HCT116 (cell line): ENCODE measurements at regions not wholly inside any gene's neighbourhood (a gene's known extent, or its start where the extent isn't known, plus 50 kb on each side); places are given as distances from the start of the nearest gene placed in this dataset.
"Not testable (repeated sequence)": the region's sequence is repeated elsewhere in the genome, so short reads cannot be mapped to it uniquely, and the experiment has no call there.

Experiments used
- ATAC-seq: fragments of 200-7000 bp; cut with Tn5 transposase; 2 replicates; pipeline ENCODE4 v1.9.1; 2020; ENCODE audit warnings: mild to moderate bottlenecking, moderate library complexity
- BruUV-seq: library from RNA; stranded (reverse); fragments of 400-500 nt; replicated peaks from 2 replicates; lab custom pipeline; 2021; lab: Mats Ljungman, UMichigan
- CTCF ChIA-PET: fragments of 300-600 bp; sonication (Branson Sonifier 250); formaldehyde crosslinking; loops from one replicate; lab custom pipeline; 2021; ENCODE audit warnings: antibody characterized with exemption; lab: Charles Lee
- POLR2A ChIA-PET: fragments of 300-600, 350-600 bp; sonication (Branson Sonifier 250); formaldehyde crosslinking; loops from one replicate; lab custom pipeline; 2021; ENCODE audit warnings: antibody characterized with exemption; lab: Charles Lee
- RAD21 ChIA-PET, 2 experiments: fragments of 300-600 bp; sonication (Branson Sonifier 250); formaldehyde crosslinking; loops; one replicate each; lab custom pipeline; 2023; ENCODE audit warnings: low total read pairs in 2 of 2; ENCODE audit not compliant: uncharacterized antibody in 2 of 2, unreplicated experiment in 2 of 2, low non-redundant PET in 1 of 2; lab: Charles Lee
- DNase-seq: peaks from one replicate; pipeline ENCODE4 v3.0.0-alpha.2; 2010; ENCODE audit warnings: low read depth, low spot score
- H2AFZ ChIP-seq: fragments of 200-600 bp; shearing (Covaris generic), sonication (generic); 2 replicates; pipeline ENCODE4 v1.6.1; 2017; ENCODE audit warnings: low read depth, mixed run types, mixed read lengths, antibody characterized with exemption, low read length; ENCODE audit not compliant: poor library complexity, severe bottlenecking
- H3K27ac ChIP-seq: 2 replicates; pipeline ENCODE4 v1.5.1; 2012; ENCODE audit warnings: low read depth, low read length
- H3K27me3 ChIP-seq: fragments of 200-600 bp; sonication (generic); 2 replicates; pipeline ENCODE4 v1.6.1; 2016; ENCODE audit warnings: mixed run types, low read length, mixed read lengths; ENCODE audit not compliant: insufficient read depth
- H3K36me3 ChIP-seq, 2 experiments: fragments of 200-500 bp in 1 of 2; fragments of 200-600 bp in 1 of 2; sonication (Bioruptor generic) in 1 of 2; sonication (generic) in 1 of 2; 2 replicates each; pipeline versions ENCODE4 v1.5.1 to v1.6.1; 2014 to 2016; ENCODE audit warnings: low read length in 2 of 2, inconsistent platforms in 1 of 2, mixed read lengths in 1 of 2, mixed run types in 1 of 2; ENCODE audit not compliant: insufficient read depth in 2 of 2, control insufficient read depth in 1 of 2
- H3K4me1 ChIP-seq, 2 experiments: fragments of 200-600 bp in 1 of 2; sonication (generic) in 1 of 2; 2 replicates each; pipeline versions ENCODE4 v1.5.1 to v1.6.1; 2012 to 2017; ENCODE audit warnings: low read length in 2 of 2, inconsistent platforms in 1 of 2, mild to moderate bottlenecking in 1 of 2, mixed read lengths in 1 of 2, mixed run types in 1 of 2, moderate library complexity in 1 of 2; ENCODE audit not compliant: insufficient read depth in 2 of 2, control insufficient read depth in 1 of 2
- H3K4me2 ChIP-seq: fragments of 200-600 bp; sonication (generic); 2 replicates; pipeline ENCODE4 v1.6.1; 2017; ENCODE audit warnings: mixed run types, low read length, mixed read lengths
- H3K4me3 ChIP-seq, 2 experiments: fragments of 200-600 bp in 1 of 2; sonication (generic) in 1 of 2; replicated peaks in 1 of 2; 2 replicates each; pipeline ENCODE4 v1.5.1; 2011 to 2016; ENCODE audit warnings: low read length in 2 of 2, control low read depth in 1 of 2, low read depth in 1 of 2, mild to moderate bottlenecking in 1 of 2, mixed read lengths in 1 of 2, mixed run types in 1 of 2
- H3K79me2 ChIP-seq: fragments of 200-600 bp; sonication (generic); 2 replicates; pipeline ENCODE4 v1.6.1; 2017; ENCODE audit warnings: mild to moderate bottlenecking, mixed run types, low read length, moderate library complexity, mixed read lengths; ENCODE audit not compliant: insufficient read depth
- H3K9ac ChIP-seq: fragments of 200-600 bp; sonication (generic); 2 replicates; pipeline ENCODE4 v1.6.1; 2016; ENCODE audit warnings: low read length, mixed read lengths
- H3K9me2 ChIP-seq: fragments of 200-600 bp; sonication (generic), shearing (Covaris generic); 2 replicates; pipeline ENCODE4 v1.6.1; 2017; ENCODE audit warnings: mixed run types, mild to moderate bottlenecking, moderate library complexity; ENCODE audit not compliant: insufficient read depth
- H3K9me3 ChIP-seq, 2 experiments: fragments of 200-500 bp in 1 of 2; fragments of 200-600 bp in 1 of 2; sonication (Bioruptor generic) in 1 of 2; sonication (generic) in 1 of 2; 2 replicates each; pipeline ENCODE4 v1.6.1; 2014 to 2017; ENCODE audit warnings: low read length in 2 of 2, mixed read lengths in 2 of 2, inconsistent platforms in 1 of 2, low read depth in 1 of 2, mild to moderate bottlenecking in 1 of 2, mixed run types in 1 of 2, moderate library complexity in 1 of 2; ENCODE audit not compliant: control insufficient read depth in 1 of 2, insufficient read depth in 1 of 2
- H4K20me1 ChIP-seq: fragments of 200-600 bp; sonication (generic), shearing (Covaris generic); 2 replicates; pipeline ENCODE4 v1.6.1; 2017; ENCODE audit warnings: mixed run types, mild to moderate bottlenecking, moderate library complexity; ENCODE audit not compliant: insufficient read depth
- ATF3 ChIP-seq: IDR thresholded peaks from 2 replicates; pipeline ENCODE4 v1.6.1; 2012
- CEBPB ChIP-seq: IDR thresholded peaks from 2 replicates; pipeline ENCODE4 v1.6.1; 2012; ENCODE audit warnings: low read depth
- CTCF ChIP-seq, 3 experiments: fragments of 200-600 bp in 1 of 3; sonication (generic) in 1 of 3; IDR thresholded peaks in 2 of 3; conservative IDR thresholded peaks in 1 of 3; 2 replicates each; pipeline ENCODE4 v1.5.1; 2012 to 2017; ENCODE audit warnings: low read depth in 2 of 3, low read length in 2 of 3, antibody characterized with exemption in 1 of 3, borderline replicate concordance in 1 of 3, control low read depth in 1 of 3, mild to moderate bottlenecking in 1 of 3, mixed read lengths in 1 of 3, mixed run types in 1 of 3, moderate library complexity in 1 of 3; ENCODE audit not compliant: insufficient read depth in 1 of 3
- EGR1 ChIP-seq: IDR thresholded peaks from 2 replicates; pipeline ENCODE4 v1.6.1; 2012; ENCODE audit warnings: low read depth
- ELF1 ChIP-seq: IDR thresholded peaks from 2 replicates; pipeline ENCODE4 v1.6.1; 2012; ENCODE audit warnings: low read depth, borderline replicate concordance
- EZH2 ChIP-seq: fragments of 200-600 bp; sonication (generic); IDR thresholded peaks from 2 replicates; pipeline ENCODE4 v1.6.1; 2017; ENCODE audit warnings: antibody characterized with exemption, mixed run types
- EZH2phosphoT487 ChIP-seq: fragments of 200-600 bp; IDR thresholded peaks from 2 replicates; pipeline ENCODE4 v1.6.1; 2018; ENCODE audit warnings: antibody characterized with exemption, borderline replicate concordance
- FOSL1 ChIP-seq: IDR thresholded peaks from 2 replicates; pipeline ENCODE4 v1.6.1; 2012; ENCODE audit warnings: low read depth
- POLR2AphosphoS5 ChIP-seq: IDR thresholded peaks from 2 replicates; pipeline ENCODE4 v1.6.1; 2011; ENCODE audit warnings: mild to moderate bottlenecking, low read depth, low read length, moderate library complexity
- RAD21 ChIP-seq: IDR thresholded peaks from 2 replicates; pipeline ENCODE4 v1.6.1; 2012; ENCODE audit warnings: low read depth, mild to moderate bottlenecking
- ZFX ChIP-seq: fragments of 450-650 bp; IDR thresholded peaks from 2 replicates; pipeline ENCODE4 v1.6.1; 2017
- ZNF274 ChIP-seq: fragments of 200-500 bp; sonication (Bioruptor generic); IDR thresholded peaks from 2 replicates; pipeline ENCODE4 v1.6.1; 2014; ENCODE audit warnings: mild to moderate bottlenecking, low read depth, low read length, inconsistent platforms
- intact Hi-C: fragments of 100-400 bp; cut with micrococcal nuclease; formaldehyde crosslinking; loops from 2 replicates; pipeline ENCODE4 v1.10.0; 2022

GRCh38 chr3:194913316-194913715 is 227.6 kb downstream of the FAM43A start:
- H4K20me1 ChIP-seq: no peaks in the 10 kb centered on the region
- H3K79me2 ChIP-seq: no peaks in the 10 kb centered on the region
- DNase-seq (no peak), ATAC-seq (no peak)
- CTCF ChIA-PET: no interaction called here
- no peaks in the 10 kb centered on the region for H3K9me2 ChIP-seq
- no peak overlapping the region for H3K4me3 ChIP-seq
- RAD21 ChIA-PET: no interaction called here
- H3K27me3 ChIP-seq: no peaks in the 10 kb centered on the region
- TF ChIP-seq CTCF (IDR thresholded peaks at IDR 0.05 in 2 of 3, conservative IDR thresholded peaks at IDR 0.05 in 1 of 3; ENCODE audit: borderline replicate concordance in 1 of 3, insufficient read depth in 1 of 3, low read depth in 2 of 3, low read length in 2 of 3) (no peak), EGR1 (no peak), CEBPB (no peak), FOSL1 (no peak), EZH2 (no peak), ZNF274 (no peak), ATF3 (no peak), EZH2phosphoT487 (no peak), POLR2AphosphoS5 (no peak), ELF1 (no peak), RAD21 (no peak), ZFX (no peak)
- BruUV-seq: no TSS peak
- no peak overlapping the region for H3K9ac ChIP-seq
- no peaks in the 10 kb centered on the region for H3K4me1 ChIP-seq
- H2AFZ ChIP-seq: no peak overlapping the region
- intact Hi-C loops: no loop called here
- no peaks in the 10 kb centered on the region for H3K9me3 ChIP-seq
- no peaks in the 10 kb centered on the region for H3K36me3 ChIP-seq
- no peak overlapping the region for H3K4me2 ChIP-seq
- H3K27ac ChIP-seq: no peak overlapping the region
- POLR2A ChIA-PET: no interaction called here

GRCh38 chr3:194924889-194925288 is 239.2 kb downstream of the FAM43A start:
- H3K4me2 ChIP-seq, H2AFZ ChIP-seq, H3K9ac ChIP-seq, CTCF ChIA-PET, H3K79me2 ChIP-seq, H4K20me1 ChIP-seq, H3K9me3 ChIP-seq, H3K4me3 ChIP-seq, H3K9me2 ChIP-seq, POLR2A ChIA-PET, BruUV-seq, DNase-seq, intact Hi-C loops, H3K27ac ChIP-seq, H3K27me3 ChIP-seq, ATAC-seq, RAD21 ChIA-PET, H3K4me1 ChIP-seq, H3K36me3 ChIP-seq: not testable (repeated sequence)
